ENCODE measurements at regions not wholly inside any gene's neighbourhood (a gene's known extent, or its start where the extent isn't known, plus 50 kb on each side); places are given as distances from the start of the nearest gene placed in this dataset.

DNA sequence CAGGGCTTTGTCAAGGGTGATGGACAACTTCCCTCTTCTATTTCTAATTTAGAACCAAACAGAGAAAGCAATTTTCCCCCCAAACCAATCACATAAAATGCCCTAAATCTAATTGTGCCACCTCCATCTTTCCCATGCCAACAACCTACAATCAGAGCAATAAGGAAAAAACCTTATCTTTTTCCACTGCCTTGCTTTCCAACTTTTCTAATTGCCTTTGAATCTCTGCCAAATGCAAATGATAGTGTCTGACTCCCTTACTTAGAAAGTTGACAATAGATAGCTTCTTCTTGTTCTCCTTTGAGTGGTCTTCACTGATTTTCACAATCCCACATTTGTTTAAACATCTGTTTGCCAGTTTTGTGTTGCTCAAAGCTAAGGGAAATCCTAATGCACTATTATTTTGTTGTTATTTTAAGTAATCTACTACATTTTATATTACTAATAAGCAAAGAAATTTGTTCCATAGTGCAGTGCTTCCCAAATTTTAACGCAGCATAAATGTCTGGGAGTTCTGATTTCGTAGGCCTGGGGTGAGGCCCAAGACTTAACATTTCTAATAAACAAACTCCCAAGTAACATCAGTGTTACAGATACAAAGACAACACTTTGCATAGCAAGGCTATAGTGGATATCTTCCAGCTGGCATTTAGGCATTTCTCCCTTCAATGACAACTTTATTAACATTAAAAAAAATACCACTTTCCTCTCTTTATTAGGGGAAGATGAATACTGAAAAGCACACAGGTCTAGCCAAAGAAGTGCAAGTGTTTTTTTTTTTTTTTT, 696.3 kb upstream of the USP15 start:
- no peak overlapping the region for H3K4me3 ChIP-seq (ENCODE audit: low read length)
- H3K27me3 ChIP-seq (ENCODE audit: insufficient read depth, low read depth, low read length) = no peaks in the 10 kb centered on the region
- H2AFZ ChIP-seq (ENCODE audit: low read depth, low read length) = no peak overlapping the region
- H3K9ac ChIP-seq (ENCODE audit: low read length) = no peak overlapping the region
- no peaks in the 10 kb centered on the region for H3K36me3 ChIP-seq (ENCODE audit: insufficient read depth, low read length)
- H3K4me2 ChIP-seq (ENCODE audit: low read length) = no peak overlapping the region
- H3F3A ChIP-seq (ENCODE audit: insufficient read depth, low read length, poor library complexity, severe bottlenecking) = no peaks in the 10 kb centered on the region
- TF ChIP-seq MXI1 (conservative IDR thresholded peaks at IDR 0.05; ENCODE audit: poor library complexity, severe bottlenecking) (no peak), POLR2AphosphoS5 (IDR thresholded peaks at IDR 0.05) (no peak), TAF1 (IDR thresholded peaks at IDR 0.05; ENCODE audit: low read depth) (no peak), SMC3 (conservative IDR thresholded peaks at IDR 0.05; ENCODE audit: poor library complexity) (no peak), RAD21 (conservative IDR thresholded peaks at IDR 0.05) (no peak), EZH2 (IDR thresholded peaks at IDR 0.05; ENCODE audit: borderline replicate concordance, insufficient read depth, low read length, poor library complexity, severe bottlenecking) (no peak), EP300 (conservative IDR thresholded peaks at IDR 0.05; ENCODE audit: poor library complexity, severe bottlenecking) (no peak)
- TF ChIP-seq, protein P1, sequence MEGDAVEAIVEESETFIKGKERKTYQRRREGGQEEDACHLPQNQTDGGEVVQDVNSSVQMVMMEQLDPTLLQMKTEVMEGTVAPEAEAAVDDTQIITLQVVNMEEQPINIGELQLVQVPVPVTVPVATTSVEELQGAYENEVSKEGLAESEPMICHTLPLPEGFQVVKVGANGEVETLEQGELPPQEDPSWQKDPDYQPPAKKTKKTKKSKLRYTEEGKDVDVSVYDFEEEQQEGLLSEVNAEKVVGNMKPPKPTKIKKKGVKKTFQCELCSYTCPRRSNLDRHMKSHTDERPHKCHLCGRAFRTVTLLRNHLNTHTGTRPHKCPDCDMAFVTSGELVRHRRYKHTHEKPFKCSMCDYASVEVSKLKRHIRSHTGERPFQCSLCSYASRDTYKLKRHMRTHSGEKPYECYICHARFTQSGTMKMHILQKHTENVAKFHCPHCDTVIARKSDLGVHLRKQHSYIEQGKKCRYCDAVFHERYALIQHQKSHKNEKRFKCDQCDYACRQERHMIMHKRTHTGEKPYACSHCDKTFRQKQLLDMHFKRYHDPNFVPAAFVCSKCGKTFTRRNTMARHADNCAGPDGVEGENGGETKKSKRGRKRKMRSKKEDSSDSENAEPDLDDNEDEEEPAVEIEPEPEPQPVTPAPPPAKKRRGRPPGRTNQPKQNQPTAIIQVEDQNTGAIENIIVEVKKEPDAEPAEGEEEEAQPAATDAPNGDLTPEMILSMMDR (IDR thresholded peaks at IDR 0.05; ENCODE audit: poor library complexity, severe bottlenecking) = no peak
- TF ChIP-seq, protein P2, sequence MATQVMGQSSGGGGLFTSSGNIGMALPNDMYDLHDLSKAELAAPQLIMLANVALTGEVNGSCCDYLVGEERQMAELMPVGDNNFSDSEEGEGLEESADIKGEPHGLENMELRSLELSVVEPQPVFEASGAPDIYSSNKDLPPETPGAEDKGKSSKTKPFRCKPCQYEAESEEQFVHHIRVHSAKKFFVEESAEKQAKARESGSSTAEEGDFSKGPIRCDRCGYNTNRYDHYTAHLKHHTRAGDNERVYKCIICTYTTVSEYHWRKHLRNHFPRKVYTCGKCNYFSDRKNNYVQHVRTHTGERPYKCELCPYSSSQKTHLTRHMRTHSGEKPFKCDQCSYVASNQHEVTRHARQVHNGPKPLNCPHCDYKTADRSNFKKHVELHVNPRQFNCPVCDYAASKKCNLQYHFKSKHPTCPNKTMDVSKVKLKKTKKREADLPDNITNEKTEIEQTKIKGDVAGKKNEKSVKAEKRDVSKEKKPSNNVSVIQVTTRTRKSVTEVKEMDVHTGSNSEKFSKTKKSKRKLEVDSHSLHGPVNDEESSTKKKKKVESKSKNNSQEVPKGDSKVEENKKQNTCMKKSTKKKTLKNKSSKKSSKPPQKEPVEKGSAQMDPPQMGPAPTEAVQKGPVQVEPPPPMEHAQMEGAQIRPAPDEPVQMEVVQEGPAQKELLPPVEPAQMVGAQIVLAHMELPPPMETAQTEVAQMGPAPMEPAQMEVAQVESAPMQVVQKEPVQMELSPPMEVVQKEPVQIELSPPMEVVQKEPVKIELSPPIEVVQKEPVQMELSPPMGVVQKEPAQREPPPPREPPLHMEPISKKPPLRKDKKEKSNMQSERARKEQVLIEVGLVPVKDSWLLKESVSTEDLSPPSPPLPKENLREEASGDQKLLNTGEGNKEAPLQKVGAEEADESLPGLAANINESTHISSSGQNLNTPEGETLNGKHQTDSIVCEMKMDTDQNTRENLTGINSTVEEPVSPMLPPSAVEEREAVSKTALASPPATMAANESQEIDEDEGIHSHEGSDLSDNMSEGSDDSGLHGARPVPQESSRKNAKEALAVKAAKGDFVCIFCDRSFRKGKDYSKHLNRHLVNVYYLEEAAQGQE (IDR thresholded peaks at IDR 0.05; ENCODE audit: borderline replicate concordance) = no peak
- no peaks in the 10 kb centered on the region for H4K20me1 ChIP-seq (ENCODE audit: insufficient read depth)
- no peak overlapping the region for H3K27ac ChIP-seq (ENCODE audit: low read length)
- no peaks in the 10 kb centered on the region for H3K79me2 ChIP-seq (replicated peaks; ENCODE audit: insufficient read depth, low read length)
- H3K9me2 ChIP-seq (ENCODE audit: insufficient read depth, low read length) = no peaks in the 10 kb centered on the region
- H3K9me3 ChIP-seq (ENCODE audit: low read length) = no peaks in the 10 kb centered on the region

DNA sequence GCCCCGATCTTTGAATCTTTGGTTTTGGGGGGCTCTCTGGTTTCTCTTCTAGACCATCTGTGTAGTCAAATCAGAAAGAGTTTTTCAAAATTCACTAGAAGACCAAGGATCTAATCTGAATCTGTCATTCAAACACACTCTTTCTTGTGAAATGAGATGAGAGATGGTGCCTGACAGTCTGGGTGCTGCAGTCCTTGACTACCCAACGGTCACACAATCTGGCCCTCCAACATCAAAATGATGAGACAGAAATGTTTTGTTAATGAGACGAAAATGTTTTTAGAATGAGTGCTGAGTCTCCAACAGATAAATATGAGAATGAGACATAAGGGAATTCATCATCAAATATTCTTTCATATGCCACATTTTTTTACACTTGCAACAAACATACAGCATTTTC, 695.7 kb upstream of the USP15 start:
- no peaks in the 10 kb centered on the region for H3K79me2 ChIP-seq (replicated peaks; ENCODE audit: insufficient read depth, low read length)
- no peaks in the 10 kb centered on the region for H3K36me3 ChIP-seq (ENCODE audit: insufficient read depth, low read length)
- H3F3A ChIP-seq (ENCODE audit: insufficient read depth, low read length, poor library complexity, severe bottlenecking) = no peaks in the 10 kb centered on the region
- H3K27ac ChIP-seq (ENCODE audit: low read length) = no peak overlapping the region
- TF ChIP-seq, protein P2 (IDR thresholded peaks at IDR 0.05; ENCODE audit: borderline replicate concordance) = no peak
- TF ChIP-seq EZH2 (IDR thresholded peaks at IDR 0.05; ENCODE audit: borderline replicate concordance, insufficient read depth, low read length, poor library complexity, severe bottlenecking) (no peak), SMC3 (conservative IDR thresholded peaks at IDR 0.05; ENCODE audit: poor library complexity) (no peak)
- no peaks in the 10 kb centered on the region for H3K9me3 ChIP-seq (ENCODE audit: low read length)
- no peaks in the 10 kb centered on the region for H4K20me1 ChIP-seq (ENCODE audit: insufficient read depth)
- no peak overlapping the region for H3K9ac ChIP-seq (ENCODE audit: low read length)
- H3K27me3 ChIP-seq (ENCODE audit: insufficient read depth, low read depth, low read length) = no peaks in the 10 kb centered on the region
- H3K4me3 ChIP-seq (ENCODE audit: low read length) = no peak overlapping the region
- no peak overlapping the region for H2AFZ ChIP-seq (ENCODE audit: low read depth, low read length)
- no peaks in the 10 kb centered on the region for H3K9me2 ChIP-seq (ENCODE audit: insufficient read depth, low read length)
- H3K4me2 ChIP-seq (ENCODE audit: low read length) = no peak overlapping the region

Measured in neural cell (in vitro differentiated cells).